Transverse colon (tissue), 4 donors: ENCODE measurements at regions not wholly inside any gene's neighbourhood (a gene's known extent, or its start where the extent isn't known, plus 50 kb on each side); places are given as distances from the start of the nearest gene placed in this dataset.

Experiments used
- DNase-seq: peaks from one replicate; pipeline ENCODE4 v3.0.0-alpha.2; 2019
- H3K27ac ChIP-seq, 4 donors: fragments of 200-600 bp; sonication (generic); 2 replicates each; pipeline ENCODE4 v1.5.1; 2016 to 2018; ENCODE audit warnings: inconsistent platforms in 4 of 4
- H3K27me3 ChIP-seq: fragments of 200-600 bp; sonication (generic); 2 replicates; pipeline ENCODE4 v1.5.1; 2017; ENCODE audit warnings: inconsistent platforms
- H3K36me3 ChIP-seq, 4 donors: fragments of 200-600 bp; sonication (generic); 2 replicates each; pipeline ENCODE4 v1.5.1; 2017 to 2019; ENCODE audit warnings: inconsistent platforms in 4 of 4
- H3K4me1 ChIP-seq, 4 donors: fragments of 200-600 bp; sonication (generic); 2 replicates each; pipeline ENCODE4 v1.5.1; 2017 to 2020; ENCODE audit warnings: inconsistent platforms in 4 of 4
- H3K4me3 ChIP-seq, 4 donors: fragments of 200-600 bp; sonication (generic); 1 replicate in 1 of 4; 2 replicates in 3 of 4; pipeline versions ENCODE4 v1.5.1 to v1.6.1; 2017 to 2019; ENCODE audit warnings: inconsistent platforms in 4 of 4
- H3K9me3 ChIP-seq, 2 donors: fragments of 200-600 bp; sonication (generic); 2 replicates each; pipeline ENCODE4 v1.5.1; 2017 to 2019; ENCODE audit warnings: inconsistent platforms in 2 of 2
- CTCF ChIP-seq, 5 experiments: fragments of 200-600 bp in 3 of 5; fragments of 450-650 bp in 2 of 5; sonication (generic) in 3 of 5; IDR thresholded peaks; 1 replicate in 2 of 5; 2 replicates in 3 of 5; pipeline ENCODE4 v1.5.1; 2016 to 2017; ENCODE audit warnings: antibody characterized with exemption in 5 of 5, inconsistent platforms in 3 of 5, mild to moderate bottlenecking in 2 of 5, moderate library complexity in 1 of 5
- EP300 ChIP-seq: sonication (generic); formaldehyde crosslinking; IDR thresholded peaks from one replicate; pipeline ENCODE4 v1.6.1; 2017; ENCODE audit warnings: antibody characterized with exemption, low read depth
- POLR2A ChIP-seq: fragments of 450-650 bp; IDR thresholded peaks from one replicate; pipeline ENCODE4 v1.6.1; 2016; ENCODE audit warnings: antibody characterized with exemption, mild to moderate bottlenecking, moderate library complexity
- POLR2AphosphoS5 ChIP-seq, 3 donors: sonication (generic); formaldehyde crosslinking; IDR thresholded peaks; one replicate each; pipeline ENCODE4 v1.6.1; 2016; ENCODE audit warnings: antibody characterized with exemption in 3 of 3
- WGBS, 2 donors: methylation state at CpG; one replicate each; pipeline ENCODE4 v1.1.5; 2018; ENCODE audit warnings: low coverage in 1 of 2; 5-methylcytosine and 5-hydroxymethylcytosine counted together
- in situ Hi-C, 4 donors: fragments of 200-750 bp; cut with MboI; loops; one replicate each; pipeline versions ENCODE4 v1.15.0 to v1.15.1; 2017; ENCODE audit warnings: low sequenced_read_pairs in 3 of 4, low pct_ligation_motif_present in 1 of 4, low pct_unique_long_range_greater_than_20kb in 1 of 4
- intact Hi-C: fragments of 100-400 bp; cut with DNase I; formaldehyde crosslinking; loops from one replicate; pipeline ENCODE4 v1.15.1; 2023; ENCODE audit warnings: low total_unique reads

DNA sequence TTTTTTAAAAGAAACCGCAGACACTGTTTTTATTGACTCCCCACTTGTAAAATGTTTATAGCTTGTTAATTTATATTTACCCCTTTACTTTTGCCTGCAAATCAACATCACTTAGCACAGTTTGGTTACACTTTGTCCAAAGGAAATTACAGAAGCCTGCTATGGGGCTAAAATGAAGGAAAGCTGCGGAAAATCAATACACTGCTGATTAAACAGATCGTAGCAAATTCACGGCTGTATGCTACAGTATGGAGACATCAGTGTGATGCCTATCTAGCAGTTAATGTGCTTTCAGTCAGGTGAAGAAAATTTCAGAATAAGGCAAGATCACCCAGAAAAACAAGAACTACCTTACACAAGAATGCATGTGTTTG is 110.0 kb downstream of the FOXG1 start:
- WGBS, 2 donors, result 38 to 65% methylated on average over 4 of the region's 4 CpGs
- no peaks in the 10 kb centered on the region for H3K4me1 ChIP-seq
- in situ Hi-C loops, result no loop called here

DNA sequence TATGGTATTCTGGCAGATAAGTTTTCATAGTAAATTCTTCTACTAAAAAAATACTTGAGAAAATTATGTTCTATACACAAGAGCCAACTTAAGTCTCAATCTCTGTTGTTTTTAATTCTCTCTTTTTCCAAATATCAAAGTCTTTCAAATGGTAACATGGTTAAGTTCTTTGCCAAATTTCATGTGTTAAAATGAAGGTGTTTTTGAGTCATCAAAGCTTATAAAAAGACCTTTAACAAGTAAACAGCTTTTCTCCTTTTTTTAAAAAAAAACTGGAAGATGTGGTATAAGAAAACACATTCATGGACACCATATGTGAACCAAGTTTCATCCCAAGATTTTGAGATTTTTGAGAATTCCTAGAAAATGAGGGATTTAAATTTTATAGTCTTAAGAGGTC is 111.3 kb downstream of the FOXG1 start:
- Histone ChIP-seq H3K36me3 (no peaks in the 10 kb centered on the region), H3K4me1 (no peaks in the 10 kb centered on the region), H3K4me3 (no peak overlapping the region), H3K9me3 (no peaks in the 10 kb centered on the region), H3K27ac (no peak overlapping the region), H3K27me3 (no peaks in the 10 kb centered on the region)
- in situ Hi-C loops, result no loop called here
- no peak for DNase-seq
- intact Hi-C loops, result no loop called here
- TF ChIP-seq CTCF (IDR thresholded peaks at IDR 0.05) (no peak), POLR2A (no peak), POLR2AphosphoS5 (IDR thresholded peaks at IDR 0.05) (no peak), EP300 (no peak)

More for the DNA sequence above, 110.0 kb downstream of the FOXG1 start:
- H3K9me3 ChIP-seq, result no peaks in the 10 kb centered on the region
- H3K4me3 ChIP-seq, result no peak overlapping the region
- H3K36me3 ChIP-seq, result no peaks in the 10 kb centered on the region
- no peak overlapping the region for H3K27ac ChIP-seq
- intact Hi-C loops, result no loop called here
- H3K27me3 ChIP-seq, result no peaks in the 10 kb centered on the region
- no peak for DNase-seq
- TF ChIP-seq POLR2A, result no peak
- TF ChIP-seq POLR2AphosphoS5 (IDR thresholded peaks at IDR 0.05), result no peak
- no peak for TF ChIP-seq CTCF (IDR thresholded peaks at IDR 0.05)

- no peak for DNase-seq
- no peaks in the 10 kb centered on the region for H3K27me3 ChIP-seq
- no peak overlapping the region for H3K4me3 ChIP-seq
- TF ChIP-seq POLR2AphosphoS5 (IDR thresholded peaks at IDR 0.05) (no peak), CTCF (IDR thresholded peaks at IDR 0.05) (no peak), POLR2A (no peak), EP300 (no peak)
- no peaks in the 10 kb centered on the region for H3K36me3 ChIP-seq
- WGBS, 2 donors, result 50 to 76% methylated on average over 5 of the region's 5 CpGs
- intact Hi-C loops (no loop called here), in situ Hi-C loops (no loop called here)
- no peaks in the 10 kb centered on the region for H3K4me1 ChIP-seq
- no peak overlapping the region for H3K27ac ChIP-seq
- no peaks in the 10 kb centered on the region for H3K9me3 ChIP-seq
Measured at GRCh38 chr14:28879573-28879996, 113.0 kb downstream of the FOXG1 start.

DNA sequence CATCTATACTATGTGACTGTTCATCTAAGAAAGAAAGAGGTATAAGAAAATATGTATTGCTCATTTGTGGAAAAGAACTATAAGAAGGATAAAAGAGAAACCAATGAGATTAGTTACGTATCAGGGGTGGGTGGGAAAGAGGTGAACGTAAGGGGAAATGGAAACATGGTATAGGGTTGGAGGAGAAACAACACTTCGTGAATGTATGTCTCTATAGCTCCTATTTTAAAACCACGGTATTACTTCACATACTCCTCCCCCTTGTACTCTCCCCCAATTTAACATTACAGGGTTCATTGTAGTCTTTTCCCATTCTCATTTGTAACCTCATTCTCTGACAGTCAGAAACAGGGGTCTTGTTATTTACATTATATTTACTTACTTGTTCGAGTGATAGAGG is 120.4 kb downstream of the FOXG1 start:
- WGBS, 2 donors, result 75 to 82% methylated on average over 5 of the region's 5 CpGs
- Histone ChIP-seq H3K9me3 (no peaks in the 10 kb centered on the region), H3K27me3 (no peaks in the 10 kb centered on the region), H3K27ac (no peak overlapping the region), H3K4me1 (no peaks in the 10 kb centered on the region), H3K36me3 (no peaks in the 10 kb centered on the region), H3K4me3 (no peak overlapping the region)
- in situ Hi-C loops, result no loop called here
- intact Hi-C loops, result no loop called here
- TF ChIP-seq POLR2AphosphoS5 (IDR thresholded peaks at IDR 0.05) (no peak), POLR2A (no peak), CTCF (IDR thresholded peaks at IDR 0.05) (no peak), EP300 (no peak)
- no peak for DNase-seq
